GM18526 (cell line): ENCODE measurements at regions not wholly inside any gene's neighbourhood (a gene's known extent, or its start where the extent isn't known, plus 50 kb on each side); places are given as distances from the start of the nearest gene placed in this dataset.

Experiments used
- POLR2A ChIP-seq: IDR thresholded peaks from 3 replicates; pipeline ENCODE4 v1.6.1; 2011; ENCODE audit not compliant: insufficient read length; ENCODE audit errors: extremely low read depth

- no peak for TF ChIP-seq POLR2A
Observed at GRCh38 chr14:21875791-21876190, 202.2 kb upstream of the OR4E1 start.

GRCh38 chr14:21874946-21875345 lies 201.3 kb upstream of the OR4E1 start:
- TF ChIP-seq POLR2A = no peak

GRCh38 chr14:21874167-21874566 lies 200.5 kb upstream of the OR4E1 start:
- no peak for TF ChIP-seq POLR2A

DNA sequence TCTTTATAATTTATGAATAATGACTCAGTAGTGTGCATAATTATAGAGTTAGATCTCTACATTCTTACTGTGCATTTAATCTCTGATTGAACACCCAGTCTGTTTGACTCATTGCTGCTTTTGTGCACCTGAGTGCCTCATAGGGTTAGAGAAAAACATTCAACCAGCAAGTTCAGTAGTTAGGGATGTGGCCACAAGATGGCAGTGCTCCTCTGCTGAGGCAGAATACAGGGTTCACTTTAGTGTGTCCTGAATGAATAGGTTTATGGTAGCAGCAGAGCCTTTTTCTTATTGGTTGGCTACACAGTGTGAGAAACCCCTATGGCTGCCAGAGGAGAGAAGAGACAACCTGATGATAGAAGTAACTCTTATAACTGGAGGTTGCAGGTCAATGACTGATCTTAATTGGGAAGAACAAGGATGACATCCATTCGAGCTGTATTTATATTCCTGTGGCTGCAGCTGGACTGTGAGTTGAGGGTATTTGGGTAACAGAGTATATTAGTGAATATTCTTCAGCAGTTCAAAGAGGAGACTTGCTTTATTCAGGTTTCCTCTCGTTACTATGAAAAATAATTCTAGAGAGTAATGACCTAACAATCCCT lies 194.9 kb upstream of the OR4E1 start:
- no peak for TF ChIP-seq POLR2A

DNA sequence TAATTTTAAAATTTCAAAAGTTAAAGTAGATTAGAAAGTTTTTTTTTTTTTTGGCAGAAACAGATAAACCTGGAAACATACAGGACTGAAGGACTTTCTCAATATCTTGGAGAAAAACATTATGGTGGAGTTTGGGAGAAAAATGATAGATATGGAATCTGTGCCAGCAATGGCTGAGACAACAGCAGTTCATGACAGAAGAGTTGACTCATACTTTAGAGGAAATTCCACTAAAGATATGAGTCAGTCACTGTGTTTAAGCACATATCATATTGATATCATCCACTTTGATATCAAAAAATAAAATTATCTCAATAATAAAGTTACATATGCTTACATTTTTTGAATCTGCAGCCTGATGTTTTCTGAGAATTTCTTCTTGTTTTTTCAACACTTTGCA lies 193.9 kb upstream of the OR4E1 start:
- no peak for TF ChIP-seq POLR2A

- no peak for TF ChIP-seq POLR2A
Observed at GRCh38 chr14:21866479-21866878, 192.9 kb upstream of the OR4E1 start.

DNA sequence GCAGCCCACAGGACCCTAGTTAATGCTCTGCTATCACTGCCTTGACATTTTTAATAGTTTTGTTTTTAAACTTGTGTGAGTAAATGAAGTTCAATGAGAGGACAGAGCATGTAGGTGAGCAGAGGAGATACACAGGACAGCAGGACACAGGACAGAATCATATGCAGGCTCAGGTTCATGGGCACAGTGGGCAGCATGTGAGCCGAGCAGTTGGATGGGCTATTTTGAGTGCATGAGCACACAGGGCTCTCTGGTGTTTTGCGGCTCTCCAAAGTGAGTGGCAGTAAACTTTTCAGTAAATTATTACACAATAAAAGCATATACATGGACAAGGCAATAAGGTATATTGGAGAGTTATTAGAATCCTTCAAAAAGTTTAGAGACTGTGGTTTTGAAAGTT lies 189.7 kb upstream of the OR4E1 start:
- TF ChIP-seq POLR2A = no peak

GRCh38 chr14:21861153-21861552 lies 187.5 kb upstream of the OR4E1 start:
- no peak for TF ChIP-seq POLR2A

GRCh38 chr14:21860172-21860571 lies 186.6 kb upstream of the OR4E1 start:
- no peak for TF ChIP-seq POLR2A

DNA sequence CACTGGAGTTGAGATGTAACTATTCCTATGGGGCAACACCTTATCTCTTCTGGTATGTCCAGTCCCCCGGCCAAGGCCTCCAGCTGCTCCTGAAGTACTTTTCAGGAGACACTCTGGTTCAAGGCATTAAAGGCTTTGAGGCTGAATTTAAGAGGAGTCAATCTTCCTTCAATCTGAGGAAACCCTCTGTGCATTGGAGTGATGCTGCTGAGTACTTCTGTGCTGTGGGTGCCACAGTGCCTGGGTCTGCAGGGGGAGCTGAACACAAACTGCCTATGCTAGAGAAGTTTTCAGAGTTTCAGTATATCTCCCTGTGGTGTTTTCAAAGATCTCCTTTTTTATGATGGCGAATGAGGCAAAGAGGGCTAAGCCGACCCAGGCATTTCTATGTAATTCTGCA lies 179.2 kb upstream of the OR4E1 start:
- TF ChIP-seq POLR2A = no peak

DNA sequence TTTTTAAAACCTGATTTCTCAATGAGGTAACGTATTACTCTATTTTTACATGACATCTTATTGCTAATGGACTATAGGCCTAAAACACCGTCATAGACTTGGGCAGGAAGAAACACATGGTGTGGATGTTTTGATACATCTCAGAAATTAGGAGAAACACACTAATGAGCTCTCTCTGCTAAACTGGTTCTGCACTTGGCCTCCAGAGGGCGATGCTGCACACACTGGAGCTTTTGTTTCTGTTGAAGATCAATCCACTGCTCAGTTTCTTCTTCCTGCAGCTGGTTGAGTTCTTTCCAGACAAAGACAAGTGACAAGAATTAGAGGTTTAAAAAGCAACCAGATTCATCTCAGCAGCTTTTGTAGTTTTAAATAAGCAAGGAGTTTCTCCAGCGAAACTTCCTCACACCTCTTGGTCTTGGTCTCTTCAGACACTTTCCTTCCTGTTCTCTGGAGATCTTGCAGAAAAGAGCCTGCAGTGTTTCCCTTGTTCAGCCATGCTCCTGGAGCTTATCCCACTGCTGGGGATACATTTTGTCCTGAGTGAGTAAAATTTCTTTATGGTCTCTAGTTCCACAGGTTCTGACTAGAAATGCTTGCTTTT lies 178.5 kb upstream of the OR4E1 start:
- TF ChIP-seq POLR2A = no peak

DNA sequence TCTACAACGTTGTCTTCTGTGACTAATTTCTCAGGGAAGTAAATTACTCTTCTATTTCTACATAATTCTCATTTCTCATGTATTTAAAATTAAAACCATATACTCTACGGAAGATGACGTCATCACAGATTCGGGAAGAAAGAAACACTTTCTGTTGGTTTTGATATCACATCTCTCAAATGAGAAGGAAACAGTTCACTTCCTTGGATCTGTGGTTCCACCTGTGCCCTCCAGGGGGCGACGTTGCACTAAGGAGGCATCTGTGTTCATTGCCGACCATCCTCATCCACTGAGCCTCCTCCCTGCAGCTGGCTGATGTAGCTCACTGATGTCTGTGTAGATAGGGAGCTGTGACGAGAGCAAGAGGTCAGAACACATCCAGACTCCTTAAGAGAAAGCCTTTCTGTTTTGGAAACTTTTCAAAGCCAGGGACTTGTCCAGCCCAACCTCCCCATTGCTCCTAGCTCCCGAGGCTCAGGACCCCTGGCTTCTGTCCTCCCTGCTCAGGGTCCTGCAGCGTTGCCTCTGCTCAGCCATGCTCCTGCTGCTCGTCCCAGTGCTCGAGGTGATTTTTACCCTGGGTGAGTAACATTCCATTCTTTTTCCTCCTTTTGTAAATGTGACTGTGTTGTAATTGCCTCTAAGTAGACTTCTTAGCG lies 172.7 kb upstream of the OR4E1 start:
- no peak for TF ChIP-seq POLR2A

- no peak for TF ChIP-seq POLR2A
Observed at GRCh38 chr14:21840765-21841164, 167.1 kb upstream of the OR4E1 start.

GRCh38 chr14:21833836-21834235 lies 160.2 kb upstream of the OR4E1 start:
- no peak for TF ChIP-seq POLR2A

DNA sequence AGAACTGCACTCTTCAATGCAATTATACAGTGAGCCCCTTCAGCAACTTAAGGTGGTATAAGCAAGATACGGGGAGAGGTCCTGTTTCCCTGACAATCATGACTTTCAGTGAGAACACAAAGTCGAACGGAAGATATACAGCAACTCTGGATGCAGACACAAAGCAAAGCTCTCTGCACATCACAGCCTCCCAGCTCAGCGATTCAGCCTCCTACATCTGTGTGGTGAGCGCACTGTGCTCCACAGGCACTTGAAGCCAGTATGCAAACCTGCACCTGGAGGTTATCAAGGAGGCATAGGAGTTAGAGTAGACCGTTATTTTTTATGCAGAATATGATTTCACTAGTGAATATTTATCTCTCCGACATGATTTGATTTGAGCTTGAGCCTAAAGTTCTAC lies 152.2 kb upstream of the OR4E1 start:
- TF ChIP-seq POLR2A = no peak

GRCh38 chr14:21825149-21825743 lies 151.6 kb upstream of the OR4E1 start:
- TF ChIP-seq POLR2A = no peak

- TF ChIP-seq POLR2A = no peak
Observed at GRCh38 chr14:21822109-21822508, 148.5 kb upstream of the OR4E1 start.

- no peak for TF ChIP-seq POLR2A
Observed at GRCh38 chr14:21820631-21821030, 147.0 kb upstream of the OR4E1 start.
